HG03558 (cell line): ENCODE measurements at regions not wholly inside any gene's neighbourhood (a gene's known extent, or its start where the extent isn't known, plus 50 kb on each side); places are given as distances from the start of the nearest gene placed in this dataset.
A peak's percentile ranks its signal among the peaks of the same experiment; 100 is the strongest.
"Not testable (repeated sequence)": the region's sequence is repeated elsewhere in the genome, so short reads cannot be mapped to it uniquely, and the experiment has no call there.

Experiments used
- ATAC-seq: cut with Tn5 transposase; IDR thresholded peaks from one replicate; pipeline ENCODE4 v1.9.1; 2021; ENCODE audit warnings: moderate number of reproducible peaks; ENCODE audit not compliant: unreplicated experiment; ENCODE audit errors: extremely low read depth

GRCh38 chr12:83541446-83541845 lies 854.7 kb downstream of the TMTC2 start:
- ATAC-seq = no peak

GRCh38 chr12:83538361-83538965 lies 851.8 kb downstream of the TMTC2 start:
- no peak for ATAC-seq

DNA sequence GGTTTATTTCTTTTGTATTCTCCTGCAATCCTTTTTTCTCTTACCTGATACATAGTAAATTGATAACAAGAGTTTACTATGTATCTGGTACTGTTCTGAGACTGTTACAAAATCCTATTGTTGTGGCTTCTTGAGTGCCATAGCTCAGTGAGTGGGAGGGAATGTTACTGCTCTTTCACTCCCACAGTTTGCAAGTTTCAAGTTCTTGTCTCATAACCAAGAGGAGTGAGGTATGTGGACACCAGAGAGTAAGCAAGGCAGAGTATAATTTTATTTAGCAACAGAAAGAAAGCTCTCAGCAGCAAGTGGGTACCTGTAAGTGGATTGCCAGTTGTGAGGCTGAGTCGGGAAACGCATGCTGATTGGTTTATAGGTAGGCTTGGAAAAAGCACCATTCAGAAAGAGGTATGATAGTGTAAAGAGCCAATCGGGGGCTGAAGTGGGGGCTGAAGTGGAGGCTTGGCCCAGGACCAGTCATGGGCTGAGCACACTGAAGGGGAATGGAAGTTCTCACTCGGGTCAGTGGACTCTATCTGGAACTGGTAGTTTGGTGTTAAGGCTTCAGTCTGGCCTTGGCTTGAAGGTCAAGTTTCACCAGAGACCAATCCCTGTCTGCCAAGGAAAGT lies 850.8 kb downstream of the TMTC2 start:
- no peak for ATAC-seq

DNA sequence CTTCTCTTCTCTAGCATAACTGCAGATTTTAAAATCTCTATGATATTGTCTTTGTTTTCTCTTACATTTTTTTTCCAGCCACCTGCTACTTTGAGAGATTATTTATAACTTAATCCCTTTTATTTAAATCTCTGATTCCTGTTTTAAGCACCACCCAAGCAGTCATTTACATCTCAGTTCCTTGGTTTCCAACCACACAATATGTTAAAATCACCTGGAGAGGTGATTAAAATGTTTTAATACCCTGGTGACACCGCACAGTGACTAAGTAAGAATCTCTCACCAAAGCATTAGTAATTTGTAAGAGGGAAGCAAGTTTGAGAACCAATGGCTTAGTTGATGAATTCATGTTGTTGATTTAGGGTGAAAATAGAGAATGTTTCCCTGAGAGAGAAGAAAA lies 849.8 kb downstream of the TMTC2 start:
- no peak for ATAC-seq

- no peak for ATAC-seq
These were observed 841.9 kb downstream of the TMTC2 start for GRCh38 chr12:83528571-83528970.

DNA sequence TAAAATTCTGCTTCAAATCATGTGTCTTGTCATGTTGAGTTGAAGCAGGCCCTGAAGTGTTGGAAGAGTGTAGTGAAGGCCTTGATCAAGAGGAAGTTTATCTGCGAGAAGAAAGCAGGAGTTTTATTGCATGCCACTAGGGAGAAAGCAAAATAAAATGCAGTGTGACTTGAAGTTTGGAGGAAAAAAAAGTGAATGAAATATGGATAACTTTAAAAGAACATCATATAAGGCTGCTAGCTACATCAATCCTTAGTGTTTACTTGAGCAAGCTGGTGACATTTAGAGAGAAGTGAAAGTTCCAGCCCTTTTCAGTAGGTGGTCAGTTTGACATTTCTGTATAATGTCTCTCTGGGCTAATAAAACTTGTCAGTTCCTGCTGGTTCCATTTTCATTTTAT lies 841.1 kb downstream of the TMTC2 start:
- ATAC-seq = no peak

DNA sequence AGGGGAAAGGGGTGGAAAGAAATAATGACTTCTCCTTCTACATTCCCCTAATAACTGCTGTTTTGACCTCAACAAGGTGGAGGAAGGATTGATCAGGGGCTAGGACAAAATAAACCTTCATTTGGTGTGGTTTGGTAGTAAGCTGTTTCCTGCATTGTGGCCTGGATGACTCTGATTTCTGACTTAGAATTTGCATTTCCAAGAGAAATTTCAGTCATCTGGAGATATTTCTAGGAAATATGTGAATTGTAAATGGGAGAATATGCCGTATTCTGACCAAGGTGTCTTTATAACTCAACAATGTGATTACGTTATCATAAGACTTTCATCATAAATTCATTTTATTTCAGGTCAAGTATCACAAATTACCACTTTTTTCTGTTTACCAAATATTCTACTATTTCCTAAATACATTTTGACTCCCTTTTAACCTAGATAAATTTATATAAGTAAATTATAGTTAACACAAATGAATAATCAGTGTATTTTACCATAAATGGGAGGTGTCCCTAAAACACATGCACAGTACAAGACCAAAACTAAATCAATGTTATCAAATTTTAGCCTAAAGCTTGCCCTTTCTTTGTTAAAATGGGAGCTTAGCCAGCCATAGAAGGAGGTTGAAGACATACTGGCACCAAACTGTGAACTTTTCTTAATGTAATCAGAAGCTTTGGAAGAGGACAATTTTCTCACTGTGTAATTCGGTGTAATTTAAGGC lies 828.8 kb downstream of the TMTC2 start:
- no peak for ATAC-seq

GRCh38 chr12:83514372-83514771 lies 827.7 kb downstream of the TMTC2 start:
- ATAC-seq = no peak

- ATAC-seq = no peak
These were observed 820.1 kb downstream of the TMTC2 start for GRCh38 chr12:83506841-83507240.

- no peak for ATAC-seq
These were observed 818.9 kb downstream of the TMTC2 start for GRCh38 chr12:83505586-83505985.

GRCh38 chr12:83499894-83500293 lies 813.2 kb downstream of the TMTC2 start:
- not testable (repeated sequence) for ATAC-seq

GRCh38 chr12:83477696-83478095 lies 791.0 kb downstream of the TMTC2 start:
- ATAC-seq = no peak

DNA sequence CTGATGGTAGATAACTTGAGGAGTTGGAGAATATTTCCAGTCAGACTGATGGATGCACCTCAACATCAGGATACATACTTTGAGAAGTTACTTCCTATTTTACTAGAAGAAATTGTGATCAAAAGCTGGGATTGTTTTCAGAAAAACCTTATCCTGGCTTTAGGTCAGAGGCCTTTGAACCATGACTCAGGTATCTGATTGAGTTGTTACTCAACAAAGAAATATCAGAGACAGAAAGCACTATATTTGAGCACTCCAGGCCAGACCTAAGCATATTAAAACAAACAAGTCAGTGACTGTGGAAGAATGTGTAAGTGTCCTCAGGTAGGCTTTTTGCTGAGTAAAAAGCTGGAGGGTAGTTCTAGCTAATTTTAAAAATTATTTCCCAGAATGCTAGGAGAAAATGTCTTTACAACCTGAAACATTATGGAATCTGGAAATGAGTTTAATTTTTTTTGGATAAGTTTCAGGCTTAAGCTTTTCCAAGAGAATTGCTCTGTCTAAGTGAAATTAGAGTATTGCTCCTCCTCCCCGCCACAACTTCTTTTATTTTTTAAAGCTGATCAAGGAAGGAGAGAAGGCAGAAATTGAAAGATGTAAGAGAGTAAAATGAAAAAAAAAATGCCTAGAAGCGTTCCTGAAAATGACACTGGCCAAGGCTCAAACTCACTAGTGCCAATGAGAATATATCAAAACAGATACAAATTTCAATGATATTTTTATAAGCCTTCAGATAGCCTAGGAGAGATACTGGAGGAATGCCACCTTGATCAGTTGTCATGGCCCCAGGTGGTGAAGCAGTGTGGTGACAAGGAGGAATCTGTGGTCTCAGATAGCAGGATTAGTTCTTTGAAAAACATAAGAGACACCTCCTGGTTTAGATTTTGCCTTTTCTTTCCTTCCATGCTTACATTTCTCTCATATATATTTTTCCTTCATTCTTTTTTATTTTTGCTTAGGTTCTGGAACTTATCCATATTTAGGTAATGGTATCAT lies 790.3 kb downstream of the TMTC2 start:
- no peak for ATAC-seq

GRCh38 chr12:83476006-83476405 lies 789.3 kb downstream of the TMTC2 start:
- ATAC-seq = no peak

DNA sequence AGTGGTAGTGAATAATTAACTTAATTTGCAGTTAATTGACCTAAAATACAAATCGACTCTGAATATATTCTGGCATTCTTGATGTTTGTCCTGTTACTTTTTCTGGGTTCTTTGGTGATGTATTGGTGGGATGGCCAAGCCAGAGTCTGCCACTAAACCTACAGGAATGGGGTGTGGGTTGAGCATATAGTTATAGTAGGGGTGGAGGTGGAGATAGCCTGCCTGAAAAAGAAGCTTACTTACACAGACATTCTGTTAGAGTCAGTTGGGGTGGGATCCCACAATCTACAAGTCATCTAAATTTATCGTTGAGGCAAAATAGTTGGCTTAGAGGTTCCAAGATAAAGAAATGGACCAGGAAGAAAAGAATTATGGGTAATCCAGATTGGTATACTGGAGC lies 787.7 kb downstream of the TMTC2 start:
- no peak for ATAC-seq

GRCh38 chr12:83473408-83474095 lies 786.8 kb downstream of the TMTC2 start:
- peak; percentile 94 for ATAC-seq

GRCh38 chr12:83472772-83473171 lies 786.1 kb downstream of the TMTC2 start:
- ATAC-seq = no peak

DNA sequence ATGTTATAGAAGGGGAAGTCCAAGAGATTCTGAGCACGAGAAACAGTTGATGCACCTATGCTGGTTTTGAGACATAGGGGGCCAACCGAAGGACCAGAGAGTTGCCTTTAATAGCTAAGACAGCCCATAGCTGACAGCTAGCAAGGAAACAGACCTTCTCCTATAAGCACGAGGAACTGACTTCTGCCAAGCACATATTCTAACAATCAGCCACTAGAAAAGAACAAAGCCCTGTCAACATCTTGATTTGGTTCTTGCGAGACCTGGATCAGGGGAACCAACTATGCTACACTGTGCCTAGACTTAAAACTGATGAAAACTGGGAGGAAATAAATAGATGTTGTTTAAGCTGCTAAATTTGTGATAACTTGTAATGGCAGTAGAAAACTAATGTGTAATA lies 785.6 kb downstream of the TMTC2 start:
- ATAC-seq = no peak

DNA sequence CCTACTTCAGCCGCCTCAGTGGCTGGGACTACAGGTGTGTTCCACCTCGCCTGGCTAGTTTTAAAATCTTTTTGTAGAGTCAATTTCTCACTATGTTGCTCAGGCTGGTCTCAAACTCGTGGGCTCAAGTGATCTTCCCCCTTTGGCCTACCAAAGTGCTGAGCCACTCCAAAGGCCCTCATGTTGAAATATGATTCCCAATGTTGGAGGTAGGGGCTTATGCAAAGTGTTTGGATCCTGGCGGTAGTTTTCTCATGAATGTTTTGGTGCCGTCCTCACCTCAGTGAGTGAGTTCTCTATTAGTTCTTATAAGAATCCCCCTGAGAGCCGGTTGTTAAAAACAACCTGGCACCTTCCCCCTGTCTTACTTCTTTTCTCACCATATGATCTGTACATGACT lies 784.6 kb downstream of the TMTC2 start:
- no peak for ATAC-seq

DNA sequence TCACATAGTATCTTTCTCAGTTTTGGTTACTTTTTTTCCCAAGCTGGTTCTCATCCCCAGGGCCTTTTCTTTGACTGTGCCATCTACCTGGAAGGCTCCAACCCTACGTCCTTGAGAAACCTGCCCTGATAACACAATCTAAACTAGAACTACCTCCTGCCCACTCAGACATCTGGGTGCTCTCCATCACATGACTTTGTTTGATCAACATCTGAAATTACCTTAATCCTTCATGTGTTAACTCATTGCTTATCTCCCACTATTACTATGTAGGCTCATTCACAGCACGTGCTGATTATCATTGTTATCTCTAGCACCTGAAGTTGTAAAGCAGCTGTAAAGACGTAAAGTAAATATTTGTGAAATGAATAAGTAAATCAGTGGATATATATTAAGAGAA lies 784.0 kb downstream of the TMTC2 start:
- no peak for ATAC-seq
